ENCODE measurements at regions not wholly inside any gene's neighbourhood (a gene's known extent, or its start where the extent isn't known, plus 50 kb on each side); places are given as distances from the start of the nearest gene placed in this dataset.
"Not testable (repeated sequence)": the region's sequence is repeated elsewhere in the genome, so short reads cannot be mapped to it uniquely, and the experiment has no call there.

DNA sequence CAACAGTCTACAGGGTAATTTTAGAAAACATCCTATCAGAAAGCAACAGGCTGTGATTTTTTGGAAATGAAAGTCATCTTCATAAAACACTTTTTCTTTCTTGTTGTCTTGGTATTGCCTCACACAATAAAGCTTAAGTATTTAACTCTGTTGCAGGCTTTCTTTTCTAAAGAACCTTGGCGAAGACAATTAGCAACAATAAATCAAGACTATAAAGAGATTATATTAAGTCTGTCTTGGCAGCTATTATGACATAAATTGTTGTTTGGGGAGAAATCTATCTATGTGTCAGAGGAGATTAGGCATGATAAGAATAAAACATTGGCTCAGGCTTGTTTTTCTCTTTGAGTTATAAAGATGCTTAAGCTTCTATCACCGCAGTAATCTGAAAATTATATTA, 1774.8 kb downstream of the ARAP2 start:
- DNase-seq (ENCODE audit: low spot score), result no peak
- TF ChIP-seq, protein P1, sequence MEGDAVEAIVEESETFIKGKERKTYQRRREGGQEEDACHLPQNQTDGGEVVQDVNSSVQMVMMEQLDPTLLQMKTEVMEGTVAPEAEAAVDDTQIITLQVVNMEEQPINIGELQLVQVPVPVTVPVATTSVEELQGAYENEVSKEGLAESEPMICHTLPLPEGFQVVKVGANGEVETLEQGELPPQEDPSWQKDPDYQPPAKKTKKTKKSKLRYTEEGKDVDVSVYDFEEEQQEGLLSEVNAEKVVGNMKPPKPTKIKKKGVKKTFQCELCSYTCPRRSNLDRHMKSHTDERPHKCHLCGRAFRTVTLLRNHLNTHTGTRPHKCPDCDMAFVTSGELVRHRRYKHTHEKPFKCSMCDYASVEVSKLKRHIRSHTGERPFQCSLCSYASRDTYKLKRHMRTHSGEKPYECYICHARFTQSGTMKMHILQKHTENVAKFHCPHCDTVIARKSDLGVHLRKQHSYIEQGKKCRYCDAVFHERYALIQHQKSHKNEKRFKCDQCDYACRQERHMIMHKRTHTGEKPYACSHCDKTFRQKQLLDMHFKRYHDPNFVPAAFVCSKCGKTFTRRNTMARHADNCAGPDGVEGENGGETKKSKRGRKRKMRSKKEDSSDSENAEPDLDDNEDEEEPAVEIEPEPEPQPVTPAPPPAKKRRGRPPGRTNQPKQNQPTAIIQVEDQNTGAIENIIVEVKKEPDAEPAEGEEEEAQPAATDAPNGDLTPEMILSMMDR (IDR thresholded peaks at IDR 0.05), result no peak
- no peak for ATAC-seq (ENCODE audit: low FRiP score)

GRCh38 chr4:34485252-34485651, 1759.1 kb downstream of the ARAP2 start:
- no peak for DNase-seq (ENCODE audit: low spot score)
- no peak for ATAC-seq (ENCODE audit: low FRiP score)
- TF ChIP-seq, protein P1 (IDR thresholded peaks at IDR 0.05), result no peak

DNA sequence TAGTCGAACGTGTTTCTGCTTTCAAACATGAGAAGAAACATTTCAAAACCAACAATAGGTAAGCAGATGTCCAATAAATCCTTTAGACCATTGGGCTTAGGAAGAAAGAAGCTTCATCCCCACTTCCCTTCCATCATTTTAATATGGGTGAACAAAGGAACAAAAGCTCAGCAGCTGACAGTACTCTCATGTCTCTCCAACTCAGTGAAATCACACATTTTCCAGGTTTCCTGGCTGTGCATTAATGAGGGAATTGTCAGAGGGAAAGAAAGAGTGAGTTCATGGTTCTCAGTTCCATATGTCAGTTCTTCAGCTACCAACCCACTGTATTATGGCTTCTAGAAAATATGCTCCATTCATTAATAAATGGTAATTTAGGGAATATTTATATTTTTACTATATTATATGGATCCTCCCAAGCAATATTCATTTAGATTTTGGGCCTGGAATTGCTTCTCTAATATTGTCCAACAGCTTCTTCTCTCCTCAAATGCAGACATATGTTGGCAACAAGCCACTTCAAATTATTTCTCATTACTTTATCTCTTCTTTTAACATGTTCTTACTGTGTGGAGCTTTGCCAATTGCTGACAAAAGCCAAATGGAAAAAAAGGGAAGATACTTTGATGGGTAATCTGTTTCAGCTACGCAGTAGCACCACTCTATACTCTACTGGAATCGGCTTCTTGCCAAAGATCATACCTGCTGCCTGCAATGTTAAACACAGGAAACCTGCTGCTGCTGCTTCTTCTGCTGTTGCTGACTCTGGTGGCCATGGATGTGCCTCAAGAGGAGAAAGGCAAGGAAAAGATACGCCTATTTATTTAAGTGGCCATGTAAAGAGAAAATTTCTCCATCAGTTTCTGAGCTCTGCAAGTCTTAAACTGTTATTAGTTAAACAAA, 1757.6 kb downstream of the ARAP2 start:
- TF ChIP-seq, protein P1 (IDR thresholded peaks at IDR 0.05), result no peak
- DNase-seq (ENCODE audit: low spot score) (no peak), ATAC-seq (ENCODE audit: low FRiP score) (no peak)

GRCh38 chr4:34492414-34492813, 1751.9 kb downstream of the ARAP2 start:
- TF ChIP-seq, protein P1 (IDR thresholded peaks at IDR 0.05), result no peak
- no peak for ATAC-seq (ENCODE audit: low FRiP score)
- DNase-seq (ENCODE audit: low spot score), result no peak

GRCh38 chr4:34502086-34502485, 1742.2 kb downstream of the ARAP2 start:
- ATAC-seq (ENCODE audit: low FRiP score) (no peak), DNase-seq (ENCODE audit: low spot score) (no peak)
- TF ChIP-seq, protein P1 (IDR thresholded peaks at IDR 0.05), result no peak

GRCh38 chr4:34504731-34505130, 1739.6 kb downstream of the ARAP2 start:
- ATAC-seq (ENCODE audit: low FRiP score); DNase-seq (ENCODE audit: low spot score): not testable (repeated sequence)

GRCh38 chr4:34506511-34507092, 1737.7 kb downstream of the ARAP2 start:
- DNase-seq (ENCODE audit: low spot score); ATAC-seq (ENCODE audit: low FRiP score): not testable (repeated sequence)

DNA sequence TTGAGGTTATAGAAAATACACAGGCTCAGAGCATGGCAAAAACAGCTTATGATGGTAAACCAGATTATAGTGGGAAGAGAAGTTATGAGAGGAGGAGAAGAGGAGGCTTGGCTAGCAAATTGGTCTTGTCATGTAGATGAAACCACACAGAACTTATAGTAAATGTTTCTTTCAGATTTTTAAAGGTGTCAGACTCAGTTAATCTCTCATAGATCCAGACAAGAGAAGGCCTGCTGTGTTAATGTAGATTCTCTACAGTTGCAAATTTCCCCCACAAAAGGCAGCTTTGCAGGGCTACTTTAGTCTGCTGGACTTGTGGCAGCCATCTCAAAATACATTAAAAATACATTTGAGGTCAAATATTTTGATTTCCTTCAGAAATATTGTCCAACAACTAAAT, 1731.7 kb downstream of the ARAP2 start:
- TF ChIP-seq, protein P1 (IDR thresholded peaks at IDR 0.05), result no peak
- ATAC-seq (ENCODE audit: low FRiP score) (no peak), DNase-seq (ENCODE audit: low spot score) (no peak)

Data from omental fat pad (tissue), 3 donors.